Prostate gland (tissue), 2 donors: ENCODE measurements at regions not wholly inside any gene's neighbourhood (a gene's known extent, or its start where the extent isn't known, plus 50 kb on each side); places are given as distances from the start of the nearest gene placed in this dataset.

Experiments used
- POLR2A ChIP-seq: fragments of 450-650 bp; IDR thresholded peaks from one replicate; pipeline ENCODE4 v1.6.1; 2016; ENCODE audit warnings: antibody characterized with exemption, mild to moderate bottlenecking
- POLR2AphosphoS5 ChIP-seq: sonication (generic); formaldehyde crosslinking; IDR thresholded peaks from one replicate; pipeline ENCODE4 v1.6.1; 2017; ENCODE audit warnings: antibody characterized with exemption
- TF ChIP-seq, protein P1 (sequence below), 4 experiments: fragments of 200-600 bp in 2 of 4; fragments of 450-650 bp in 2 of 4; sonication (generic) in 2 of 4; IDR thresholded peaks; 1 replicate in 3 of 4; 2 replicates in 1 of 4; pipeline ENCODE4 v1.5.1; 2016 to 2019; ENCODE audit warnings: antibody characterized with exemption in 4 of 4, mild to moderate bottlenecking in 2 of 4, moderate library complexity in 2 of 4

DNA sequence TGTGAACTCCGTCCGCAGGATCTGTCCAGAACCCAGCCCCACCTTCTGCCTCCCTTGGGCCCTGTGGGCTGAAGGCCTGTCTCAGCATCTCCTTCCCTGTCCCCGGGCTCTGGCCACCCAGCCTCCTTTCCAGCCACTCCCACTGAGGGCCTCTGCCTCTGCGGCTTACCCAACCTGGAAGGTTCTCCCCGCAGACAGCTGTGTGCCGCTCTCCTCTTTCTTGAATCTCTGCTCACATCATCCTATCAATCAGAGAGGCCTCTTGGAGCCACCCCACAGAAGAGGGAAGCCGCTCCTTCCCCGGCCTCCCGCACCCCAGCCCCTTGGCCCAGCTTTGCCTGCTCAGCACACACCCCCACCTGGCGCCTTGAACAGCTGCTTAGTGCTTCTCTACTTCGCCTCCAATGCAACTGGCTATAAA is 81.5 kb upstream of the UNC5A start:
- TF ChIP-seq, protein P1, sequence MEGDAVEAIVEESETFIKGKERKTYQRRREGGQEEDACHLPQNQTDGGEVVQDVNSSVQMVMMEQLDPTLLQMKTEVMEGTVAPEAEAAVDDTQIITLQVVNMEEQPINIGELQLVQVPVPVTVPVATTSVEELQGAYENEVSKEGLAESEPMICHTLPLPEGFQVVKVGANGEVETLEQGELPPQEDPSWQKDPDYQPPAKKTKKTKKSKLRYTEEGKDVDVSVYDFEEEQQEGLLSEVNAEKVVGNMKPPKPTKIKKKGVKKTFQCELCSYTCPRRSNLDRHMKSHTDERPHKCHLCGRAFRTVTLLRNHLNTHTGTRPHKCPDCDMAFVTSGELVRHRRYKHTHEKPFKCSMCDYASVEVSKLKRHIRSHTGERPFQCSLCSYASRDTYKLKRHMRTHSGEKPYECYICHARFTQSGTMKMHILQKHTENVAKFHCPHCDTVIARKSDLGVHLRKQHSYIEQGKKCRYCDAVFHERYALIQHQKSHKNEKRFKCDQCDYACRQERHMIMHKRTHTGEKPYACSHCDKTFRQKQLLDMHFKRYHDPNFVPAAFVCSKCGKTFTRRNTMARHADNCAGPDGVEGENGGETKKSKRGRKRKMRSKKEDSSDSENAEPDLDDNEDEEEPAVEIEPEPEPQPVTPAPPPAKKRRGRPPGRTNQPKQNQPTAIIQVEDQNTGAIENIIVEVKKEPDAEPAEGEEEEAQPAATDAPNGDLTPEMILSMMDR (IDR thresholded peaks at IDR 0.05), result no peak
- TF ChIP-seq POLR2A (no peak), POLR2AphosphoS5 (no peak)
